HFFc6 (cell line): ENCODE measurements at regions not wholly inside any gene's neighbourhood (a gene's known extent, or its start where the extent isn't known, plus 50 kb on each side); places are given as distances from the start of the nearest gene placed in this dataset.
"Not testable (repeated sequence)": the region's sequence is repeated elsewhere in the genome, so short reads cannot be mapped to it uniquely, and the experiment has no call there.

Experiments used
- DNase-seq: peaks from one replicate; pipeline ENCODE4 v3.0.0-alpha.2; 2018
- H3K27ac Mint-ChIP-seq: 2 replicates; pipeline ENCODE4 v1.8.0; 2020; ENCODE audit warnings: mild to moderate bottlenecking, mixed read lengths
- H3K27me3 Mint-ChIP-seq: 2 replicates; pipeline ENCODE4 v1.8.0; 2021; ENCODE audit warnings: mild to moderate bottlenecking, moderate library complexity, mixed read lengths; ENCODE audit not compliant: insufficient read depth
- H3K36me3 Mint-ChIP-seq: 2 replicates; pipeline ENCODE4 v1.8.0; 2021; ENCODE audit warnings: low read depth, mixed read lengths
- H3K4me1 Mint-ChIP-seq: 2 replicates; pipeline ENCODE4 v1.8.0; 2020; ENCODE audit warnings: low read depth, mixed read lengths
- H3K4me3 Mint-ChIP-seq: 2 replicates; pipeline ENCODE4 v1.8.0; 2020; ENCODE audit warnings: mild to moderate bottlenecking, moderate library complexity, mixed read lengths
- H3K9me3 Mint-ChIP-seq: 2 replicates; pipeline ENCODE4 v1.8.0; 2020; ENCODE audit warnings: mild to moderate bottlenecking, mixed read lengths
- TF ChIP-seq, protein P1 (sequence below): fragments of 200-600 bp; sonication (generic); IDR thresholded peaks from 2 replicates; pipeline ENCODE4 v1.5.0; 2021; ENCODE audit warnings: antibody characterized with exemption, mild to moderate bottlenecking

GRCh38 chr3:40938591-40938990 lies 260.7 kb upstream of the CTNNB1 start:
- Mint-ChIP-seq H3K27ac (no peak overlapping the region), H3K27me3 (peaks cover 4% of the 10 kb centered on the region; the same call in 1 of the 2 replicates), H3K4me3 (no peak overlapping the region), H3K4me1 (no peaks in the 10 kb centered on the region), H3K9me3 (peaks cover 27% of the 10 kb centered on the region), H3K36me3 (no peaks in the 10 kb centered on the region)
- no peak for DNase-seq
- TF ChIP-seq, protein P1, sequence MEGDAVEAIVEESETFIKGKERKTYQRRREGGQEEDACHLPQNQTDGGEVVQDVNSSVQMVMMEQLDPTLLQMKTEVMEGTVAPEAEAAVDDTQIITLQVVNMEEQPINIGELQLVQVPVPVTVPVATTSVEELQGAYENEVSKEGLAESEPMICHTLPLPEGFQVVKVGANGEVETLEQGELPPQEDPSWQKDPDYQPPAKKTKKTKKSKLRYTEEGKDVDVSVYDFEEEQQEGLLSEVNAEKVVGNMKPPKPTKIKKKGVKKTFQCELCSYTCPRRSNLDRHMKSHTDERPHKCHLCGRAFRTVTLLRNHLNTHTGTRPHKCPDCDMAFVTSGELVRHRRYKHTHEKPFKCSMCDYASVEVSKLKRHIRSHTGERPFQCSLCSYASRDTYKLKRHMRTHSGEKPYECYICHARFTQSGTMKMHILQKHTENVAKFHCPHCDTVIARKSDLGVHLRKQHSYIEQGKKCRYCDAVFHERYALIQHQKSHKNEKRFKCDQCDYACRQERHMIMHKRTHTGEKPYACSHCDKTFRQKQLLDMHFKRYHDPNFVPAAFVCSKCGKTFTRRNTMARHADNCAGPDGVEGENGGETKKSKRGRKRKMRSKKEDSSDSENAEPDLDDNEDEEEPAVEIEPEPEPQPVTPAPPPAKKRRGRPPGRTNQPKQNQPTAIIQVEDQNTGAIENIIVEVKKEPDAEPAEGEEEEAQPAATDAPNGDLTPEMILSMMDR = no peak

GRCh38 chr3:40939030-40939740 lies 260.1 kb upstream of the CTNNB1 start:
- no peaks in the 10 kb centered on the region for H3K4me1 Mint-ChIP-seq
- TF ChIP-seq, protein P1 = no peak
- no peak for DNase-seq
- H3K36me3 Mint-ChIP-seq = no peaks in the 10 kb centered on the region
- no peak overlapping the region for H3K27ac Mint-ChIP-seq
- H3K4me3 Mint-ChIP-seq = no peak overlapping the region
- peaks cover 21% of the 10 kb centered on the region for H3K9me3 Mint-ChIP-seq
- peaks cover 4% of the 10 kb centered on the region; the same call in 1 of the 2 replicates for H3K27me3 Mint-ChIP-seq

DNA sequence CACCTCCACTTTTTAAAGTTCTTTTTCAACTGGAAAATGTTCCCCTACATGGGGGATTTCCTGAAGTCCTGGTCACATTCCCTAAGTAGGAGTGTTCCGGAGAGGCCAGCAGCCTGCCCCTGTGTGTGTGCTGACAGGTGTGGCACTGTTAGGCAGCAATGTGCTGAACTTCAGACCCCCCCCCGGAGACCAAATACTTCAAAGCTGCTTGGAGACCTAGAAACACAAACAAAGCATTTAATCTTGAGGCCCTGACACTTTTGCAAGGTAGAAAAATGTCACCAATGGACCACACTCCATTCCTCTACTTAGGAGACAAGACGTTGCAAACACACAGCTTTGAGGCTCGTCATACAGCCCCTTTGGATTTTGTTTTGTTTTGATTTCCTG lies 259.6 kb upstream of the CTNNB1 start:
- DNase-seq = no peak
- peaks cover 4% of the 10 kb centered on the region; the same call in 1 of the 2 replicates for H3K27me3 Mint-ChIP-seq
- TF ChIP-seq, protein P1 = no peak
- H3K4me1 Mint-ChIP-seq = no peaks in the 10 kb centered on the region
- H3K9me3 Mint-ChIP-seq = peaks cover 21% of the 10 kb centered on the region
- no peak overlapping the region for H3K4me3 Mint-ChIP-seq
- no peaks in the 10 kb centered on the region for H3K36me3 Mint-ChIP-seq
- H3K27ac Mint-ChIP-seq = no peak overlapping the region

DNA sequence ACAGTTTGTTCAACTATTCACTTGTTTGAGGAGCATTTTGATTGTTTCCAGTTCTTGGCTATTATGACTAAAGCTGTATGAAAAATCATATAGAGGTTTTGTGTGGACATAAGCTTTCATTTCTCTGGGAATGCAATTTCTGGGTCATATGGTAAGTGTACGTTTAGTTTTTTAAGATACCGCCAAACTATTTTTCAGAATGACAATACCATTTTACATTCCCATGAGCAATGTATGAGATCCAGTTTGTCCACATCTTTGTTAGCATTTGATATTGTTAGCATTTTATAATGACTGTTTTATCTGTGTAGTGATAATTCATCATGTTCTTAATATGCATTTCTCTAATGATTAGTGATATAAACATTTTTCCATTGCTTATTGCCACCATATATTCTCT lies 258.7 kb upstream of the CTNNB1 start:
- TF ChIP-seq, protein P1 = no peak
- no peaks in the 10 kb centered on the region for H3K4me1 Mint-ChIP-seq
- H3K9me3 Mint-ChIP-seq = peaks cover 21% of the 10 kb centered on the region
- peaks cover 4% of the 10 kb centered on the region; the same call in 1 of the 2 replicates for H3K27me3 Mint-ChIP-seq
- H3K36me3 Mint-ChIP-seq = no peaks in the 10 kb centered on the region
- no peak overlapping the region for H3K27ac Mint-ChIP-seq
- H3K4me3 Mint-ChIP-seq = no peak overlapping the region
- no peak for DNase-seq

DNA sequence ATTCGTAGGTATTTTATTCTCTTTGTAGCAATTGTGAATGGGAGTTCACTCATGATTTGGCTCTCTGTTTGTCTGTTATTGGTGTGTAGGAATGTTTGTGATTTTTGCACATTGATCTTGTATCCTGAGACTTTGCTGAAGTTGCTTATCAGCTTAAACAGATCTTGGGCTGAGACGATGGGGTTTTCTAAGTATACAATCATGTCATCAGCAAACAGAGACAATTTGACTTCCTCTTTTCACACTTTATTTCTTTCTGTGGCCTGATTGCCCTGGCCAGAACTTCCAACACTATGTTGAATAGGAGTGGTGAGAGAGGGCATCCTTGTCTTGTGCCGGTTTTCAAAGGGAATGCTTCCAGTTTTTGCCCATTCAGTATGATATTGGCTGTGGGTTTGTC lies 252.3 kb upstream of the CTNNB1 start:
- H3K9me3 Mint-ChIP-seq = peaks cover 40% of the 10 kb centered on the region

GRCh38 chr3:40949347-40949746 lies 250.0 kb upstream of the CTNNB1 start:
- not testable (repeated sequence) for H3K4me3 Mint-ChIP-seq, H3K36me3 Mint-ChIP-seq, H3K4me1 Mint-ChIP-seq, H3K27me3 Mint-ChIP-seq, DNase-seq, H3K27ac Mint-ChIP-seq
- peaks cover 48% of the 10 kb centered on the region for H3K9me3 Mint-ChIP-seq

More for the DNA sequence above, 252.3 kb upstream of the CTNNB1 start:
- not testable (repeated sequence) for H3K36me3 Mint-ChIP-seq, H3K4me3 Mint-ChIP-seq, H3K4me1 Mint-ChIP-seq, H3K27ac Mint-ChIP-seq, H3K27me3 Mint-ChIP-seq, DNase-seq
